ENCODE measurements at regions not wholly inside any gene's neighbourhood (a gene's known extent, or its start where the extent isn't known, plus 50 kb on each side); places are given as distances from the start of the nearest gene placed in this dataset.
"Not testable (repeated sequence)": the region's sequence is repeated elsewhere in the genome, so short reads cannot be mapped to it uniquely, and the experiment has no call there.

- DNase-seq: no peak
Observed at GRCh38 chr6:27720607-27721580, 191.3 kb downstream of the OR2B2 start.

GRCh38 chr6:27719039-27719438 is 193.2 kb downstream of the OR2B2 start:
- DNase-seq: not testable (repeated sequence)

- no peak for DNase-seq
Observed at GRCh38 chr6:27706431-27706830, 205.8 kb downstream of the OR2B2 start.

DNA sequence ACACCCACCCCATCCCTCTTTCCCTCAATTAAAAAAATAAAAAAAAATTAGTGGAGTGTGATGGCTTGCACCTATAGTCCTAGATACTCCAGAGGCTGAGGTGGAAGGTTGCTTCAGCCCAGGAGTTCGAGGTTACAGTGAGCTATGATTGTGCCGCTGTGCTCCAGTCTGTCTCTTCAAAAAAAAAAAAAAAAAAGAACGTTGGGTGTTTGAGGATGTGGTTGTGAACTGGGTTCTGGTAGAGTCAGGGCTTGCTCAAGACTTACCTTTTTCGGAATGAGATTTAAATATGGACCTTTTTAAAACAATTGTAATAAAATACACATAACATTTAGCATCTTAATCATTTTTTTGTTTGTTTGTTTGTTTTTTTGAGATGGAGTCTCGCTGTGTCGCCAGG is 211.9 kb downstream of the OR2B2 start:
- no peak for DNase-seq

DNA sequence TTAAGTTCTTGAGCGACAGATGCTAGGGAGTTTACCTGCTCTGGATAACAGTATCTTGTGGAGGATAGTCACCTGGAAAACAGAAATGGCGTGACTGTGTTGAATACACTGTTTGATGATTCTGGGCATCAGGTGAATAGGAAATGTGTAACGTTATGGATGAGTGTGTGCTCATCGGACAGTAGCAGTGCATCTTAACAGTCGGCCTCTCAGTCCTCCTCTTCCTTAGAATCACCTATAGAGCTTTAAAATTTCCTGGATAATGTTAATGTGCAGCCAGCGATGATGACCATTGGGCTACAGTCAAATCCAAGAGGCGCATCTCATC is 217.7 kb downstream of the OR2B2 start:
- DNase-seq: no peak

DNA sequence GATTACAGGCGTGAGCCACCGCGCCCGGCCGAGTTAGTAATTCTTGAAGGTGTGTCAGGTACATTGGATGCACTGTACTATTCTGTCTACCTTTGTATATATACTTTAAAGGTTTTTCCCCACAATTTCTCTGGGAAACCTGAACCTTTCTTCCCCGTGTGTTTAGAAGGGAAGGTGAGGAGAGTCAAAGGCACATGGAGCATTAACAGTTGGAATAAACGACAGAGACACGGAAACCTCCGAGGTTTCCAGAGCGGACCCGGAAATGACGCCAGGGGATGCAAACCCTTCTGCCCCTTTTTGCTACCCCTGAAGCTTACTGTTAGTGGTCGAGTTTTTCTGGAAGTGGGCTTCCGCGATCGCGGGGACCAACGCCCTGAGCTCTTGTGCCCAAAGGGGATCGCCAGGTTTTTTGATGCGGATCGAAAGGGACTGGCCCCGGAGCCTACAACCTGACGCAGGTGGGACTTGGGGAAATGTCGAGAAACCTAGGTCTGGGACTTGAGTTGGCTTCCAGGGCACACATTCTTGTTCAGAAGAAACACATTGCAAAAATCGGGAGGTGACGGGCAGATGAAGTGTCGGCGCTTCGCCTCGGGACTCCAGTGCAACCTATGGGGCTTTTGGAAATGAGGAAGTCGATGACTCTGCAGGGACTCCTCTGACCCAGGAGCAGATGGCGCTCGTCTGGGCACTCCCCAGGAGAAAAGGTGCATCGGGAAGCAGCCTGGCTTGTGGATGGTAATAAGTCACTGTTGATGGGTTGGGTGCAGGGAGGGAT is 218.2 kb downstream of the OR2B2 start:
- DNase-seq: no peak

DNA sequence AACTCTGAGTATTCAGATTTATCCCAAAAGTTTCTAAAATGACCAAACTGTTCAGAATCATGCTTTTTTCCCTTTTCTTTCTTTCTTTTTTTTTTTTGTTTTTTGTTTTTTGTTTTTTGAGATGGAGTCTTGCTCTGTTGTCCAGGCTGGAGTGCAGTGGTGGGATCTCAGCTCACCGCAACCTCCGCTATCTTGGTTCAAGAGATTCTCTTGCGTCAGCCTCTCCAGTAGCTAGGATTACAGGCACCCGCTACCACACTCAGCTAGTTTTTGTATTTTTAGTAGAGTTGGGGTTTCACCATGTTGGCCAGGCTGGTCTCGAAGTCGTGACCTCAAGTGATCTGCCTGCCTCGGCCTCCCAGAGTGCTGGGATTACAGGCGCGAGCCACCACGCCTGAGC is 219.2 kb upstream of the ZNF184 start:
- not testable (repeated sequence) for DNase-seq

- DNase-seq: peak; percentile 25
Observed at GRCh38 chr6:27688014-27688586, 215.2 kb upstream of the ZNF184 start.

DNA sequence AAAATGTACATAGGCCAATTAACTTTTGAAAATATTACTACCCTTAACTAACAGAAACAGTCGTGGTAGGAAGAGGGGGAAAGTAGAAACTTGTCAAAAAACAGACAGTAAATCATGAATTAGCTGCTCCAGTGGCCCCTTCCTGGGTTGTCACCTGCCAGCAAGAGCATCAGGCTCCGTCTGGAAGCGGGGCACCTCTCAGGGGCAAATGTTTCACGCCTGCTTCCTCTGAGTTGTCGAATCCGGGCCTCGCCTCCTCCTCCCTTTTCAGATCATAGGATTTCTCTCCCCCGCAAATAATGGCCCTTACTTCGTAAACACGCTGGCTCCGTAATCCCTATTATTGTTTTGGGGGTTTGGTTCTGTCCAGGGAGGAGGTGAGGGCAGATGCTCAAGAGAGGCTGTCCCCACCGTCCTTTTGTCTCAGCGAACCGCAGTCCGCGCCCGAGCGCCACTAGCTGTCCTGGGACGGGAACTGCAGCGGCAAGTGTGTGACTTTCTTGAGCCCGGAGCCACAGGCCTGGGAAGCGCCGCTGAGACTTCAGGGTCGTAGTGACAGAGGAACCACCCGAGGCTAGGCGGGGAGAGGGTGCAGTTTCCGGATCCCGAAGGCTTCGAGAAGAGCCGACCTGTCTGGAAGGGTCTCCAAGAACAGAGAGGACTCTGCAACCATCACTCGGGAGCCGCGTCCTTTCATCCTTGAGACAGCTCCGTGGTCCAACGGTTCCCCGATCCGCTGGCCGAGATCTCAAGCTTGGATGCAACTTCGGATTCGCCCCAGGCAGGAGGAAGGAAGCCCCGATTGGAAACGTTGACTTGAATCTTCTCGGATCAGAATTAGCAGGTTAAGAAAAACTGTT is 214.5 kb upstream of the ZNF184 start:
- no peak for DNase-seq

- DNase-seq: no peak
Observed at GRCh38 chr6:27685279-27685678, 212.4 kb upstream of the ZNF184 start.

- no peak for DNase-seq
Observed at GRCh38 chr6:27684264-27685211, 211.6 kb upstream of the ZNF184 start.

DNA sequence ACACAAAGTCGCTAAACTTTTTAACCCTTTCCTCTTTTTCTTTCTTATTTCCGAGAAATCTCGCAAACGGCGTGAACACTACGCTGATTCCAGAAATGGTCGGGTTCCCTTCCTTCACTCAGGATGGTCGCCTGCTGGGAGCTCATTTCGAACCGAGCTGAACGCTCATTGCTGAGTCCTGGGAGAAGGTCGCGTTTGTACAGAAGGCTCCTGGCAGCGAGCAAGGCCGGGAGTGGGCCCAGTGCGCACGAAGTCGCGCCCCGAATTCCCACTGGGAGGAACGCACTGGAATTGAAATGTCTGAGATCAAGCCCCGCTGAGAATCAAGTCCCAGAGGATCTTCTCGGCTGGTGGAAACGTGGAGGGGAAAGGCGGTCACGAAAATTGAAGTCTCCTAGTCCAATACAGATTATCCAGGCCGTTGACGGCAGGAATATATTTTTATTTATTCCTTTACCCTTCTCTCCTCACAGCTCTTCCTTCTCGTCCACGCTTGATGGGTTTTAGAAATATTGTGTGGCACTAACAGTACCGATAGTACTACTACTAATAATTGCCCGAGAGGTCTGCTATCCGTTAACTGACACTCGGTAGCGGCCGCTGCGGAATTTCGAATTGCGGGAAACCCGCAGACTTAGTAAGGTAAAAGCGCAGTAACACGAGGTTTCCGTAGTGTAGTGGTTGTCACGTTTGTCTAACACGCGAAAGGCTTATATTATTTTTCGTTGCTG is 207.2 kb upstream of the ZNF184 start:
- DNase-seq: no peak

DNA sequence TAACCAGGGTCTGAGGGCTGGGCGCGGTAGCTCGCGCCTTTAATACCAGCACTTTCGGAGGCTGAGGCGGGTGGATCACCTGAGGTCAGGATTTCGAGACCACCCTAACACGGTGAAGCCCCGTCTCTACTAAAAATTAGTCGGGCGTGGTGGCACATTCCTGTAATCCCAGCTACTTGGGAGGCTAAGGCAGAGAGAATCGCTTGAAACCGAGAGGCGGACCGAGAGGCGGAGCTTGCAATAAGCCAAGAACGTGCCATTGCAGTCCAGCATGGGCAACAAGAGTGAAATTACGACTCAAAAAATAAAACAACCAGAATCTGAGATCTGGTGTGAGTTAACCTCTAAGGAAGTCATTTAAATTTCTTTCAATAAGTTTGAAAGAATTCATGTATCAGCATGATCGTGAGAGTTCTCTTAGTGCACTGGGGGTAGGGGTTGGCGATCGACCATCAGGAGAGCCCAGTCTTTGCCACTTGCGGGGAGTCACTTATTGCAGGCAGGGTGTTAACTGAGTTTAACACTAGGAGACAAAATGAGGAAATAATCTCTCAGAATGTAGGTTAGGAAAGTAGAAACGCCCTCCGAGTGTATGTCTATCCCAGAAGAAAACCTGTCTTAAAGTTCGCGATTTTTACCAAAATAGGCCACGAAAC is 206.5 kb upstream of the ZNF184 start:
- no peak for DNase-seq

- no peak for DNase-seq
Observed at GRCh38 chr6:27678469-27678868, 205.6 kb upstream of the ZNF184 start.

- DNase-seq: no peak
Observed at GRCh38 chr6:27674882-27675281, 202.0 kb upstream of the ZNF184 start.

DNA sequence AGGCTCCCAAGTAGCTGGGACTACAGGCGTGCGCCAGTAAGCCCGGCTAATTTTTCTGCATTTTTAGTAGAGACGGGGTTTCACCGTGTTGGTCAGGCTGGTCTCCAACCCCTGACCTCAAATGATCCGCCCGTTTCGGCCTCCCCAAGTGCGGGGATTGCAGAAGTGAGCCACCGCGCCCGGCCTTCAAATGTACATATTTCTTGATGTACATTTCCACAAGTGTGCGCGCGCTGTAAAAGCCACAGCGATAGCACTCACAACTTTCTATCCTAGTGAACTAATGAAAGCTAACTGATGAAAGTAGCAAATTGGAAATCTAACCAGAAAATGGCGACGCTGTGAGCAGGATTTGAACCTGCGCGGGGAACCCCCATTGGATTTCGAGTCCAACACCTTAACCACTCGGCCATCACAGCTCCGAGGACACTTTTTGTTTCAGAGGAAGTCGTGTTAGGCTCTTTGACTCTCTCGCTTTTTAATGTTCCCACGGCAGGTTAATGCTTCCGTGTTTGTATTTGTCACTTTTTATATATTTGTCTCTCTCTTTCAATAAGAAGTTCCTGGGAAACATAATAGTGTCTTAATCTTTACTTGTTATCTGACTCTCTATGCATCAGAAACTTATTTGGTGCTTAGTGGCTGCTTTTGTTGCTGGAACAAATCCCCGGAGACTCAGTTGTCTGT is 199.4 kb upstream of the ZNF184 start:
- no peak for DNase-seq

DNA sequence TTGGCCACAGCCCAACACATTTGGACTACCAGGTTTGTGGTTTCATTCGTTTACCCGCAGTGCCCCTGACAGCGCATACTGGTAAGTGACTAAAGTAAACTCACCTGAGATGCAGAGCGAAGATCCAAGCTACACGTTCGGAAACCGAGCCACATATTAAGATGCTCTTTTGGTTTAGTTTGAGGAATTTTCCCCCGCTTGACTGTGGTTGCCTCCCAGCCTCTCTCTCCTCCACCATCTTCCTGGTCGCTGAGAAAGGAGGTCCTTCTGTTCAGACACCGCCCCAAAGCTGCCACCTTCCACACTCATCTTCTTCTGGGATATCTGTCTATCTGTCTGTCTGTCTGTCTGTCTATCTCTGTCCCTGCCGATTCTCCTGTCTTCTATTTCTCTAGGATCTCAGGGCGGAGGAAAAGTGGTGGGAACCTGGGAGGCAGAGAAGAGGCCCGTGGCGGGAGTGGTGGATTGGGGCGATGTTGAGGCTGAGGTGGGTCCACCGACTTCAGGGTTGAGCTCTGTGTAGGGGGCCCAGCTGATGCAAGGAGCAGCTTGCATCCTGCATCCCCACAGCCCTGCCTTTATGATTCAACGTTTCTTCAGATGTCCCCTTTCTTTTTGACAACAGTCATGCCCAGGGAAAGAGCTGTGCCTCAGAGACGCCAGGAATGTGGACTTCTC is 196.9 kb upstream of the ZNF184 start:
- no peak for DNase-seq

GRCh38 chr6:27669295-27669623 is 196.4 kb upstream of the ZNF184 start:
- no peak for DNase-seq

Data from NCI-H2029 treated with DMSO at 0.1 percent for 48 hours (cell line).